GM23248 (cell line): ENCODE measurements at regions not wholly inside any gene's neighbourhood (a gene's known extent, or its start where the extent isn't known, plus 50 kb on each side); places are given as distances from the start of the nearest gene placed in this dataset.
"Not testable (repeated sequence)": the region's sequence is repeated elsewhere in the genome, so short reads cannot be mapped to it uniquely, and the experiment has no call there.

ENCODE experiments used
- EZH2 ChIP-seq: fragments of 200-600 bp; sonication (generic); IDR thresholded peaks from 2 replicates; pipeline ENCODE4 v1.6.1; 2018; ENCODE audit warnings: antibody characterized with exemption, mild to moderate bottlenecking; ENCODE audit not compliant: insufficient read depth, poor library complexity, severe bottlenecking
- EZH2phosphoT487 ChIP-seq: fragments of 200-600 bp; sonication (generic); IDR thresholded peaks from 2 replicates; pipeline ENCODE4 v1.6.1; 2018; ENCODE audit warnings: antibody characterized with exemption, moderate library complexity, mild to moderate bottlenecking, low read depth; ENCODE audit not compliant: insufficient read depth

DNA sequence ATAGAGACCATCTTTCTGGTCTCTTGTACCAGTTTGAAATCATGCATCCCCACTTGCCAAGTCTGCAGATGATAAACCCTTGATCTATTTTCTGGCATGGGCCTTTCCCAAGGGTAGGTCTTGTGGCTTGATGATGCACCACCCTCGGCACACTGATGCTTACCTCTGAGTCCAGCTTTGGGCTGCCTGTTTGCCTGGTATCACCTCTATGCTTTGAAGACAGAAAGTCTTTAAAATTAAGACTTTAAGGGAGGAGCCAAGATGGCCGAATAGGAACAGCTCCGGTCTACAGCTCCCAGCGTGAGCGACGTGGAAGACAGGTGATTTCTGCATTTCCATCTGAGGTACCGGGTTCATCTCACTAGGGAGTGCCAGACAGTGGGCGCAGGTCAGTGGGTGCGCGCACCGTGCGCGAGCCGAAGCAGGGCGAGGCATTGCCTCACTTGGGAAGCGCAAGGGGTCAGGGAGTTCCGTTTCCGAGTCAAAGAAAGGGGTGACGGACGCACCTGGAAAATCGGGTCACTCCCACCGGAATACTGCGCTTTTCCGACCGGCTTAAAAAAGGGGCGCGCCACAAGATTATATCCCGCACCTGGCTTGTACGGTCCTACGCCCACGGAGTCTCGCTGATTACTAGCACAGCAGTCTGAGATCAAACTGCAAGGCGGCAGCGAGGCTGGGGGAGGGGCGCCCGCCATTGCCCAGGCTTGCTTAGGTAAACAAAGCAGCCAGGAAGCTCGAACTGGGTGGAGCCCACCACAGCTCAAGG is 202.4 kb upstream of the MCHR2 start:
- TF ChIP-seq EZH2, EZH2phosphoT487: not testable (repeated sequence)
